Esophagus squamous epithelium (tissue), 4 donors: ENCODE measurements at regions not wholly inside any gene's neighbourhood (a gene's known extent, or its start where the extent isn't known, plus 50 kb on each side); places are given as distances from the start of the nearest gene placed in this dataset.

Experiments used
- POLR2A ChIP-seq, 4 donors: fragments of 450-650 bp; IDR thresholded peaks; one replicate each; pipeline ENCODE4 v1.6.1; 2017; ENCODE audit warnings: antibody characterized with exemption in 4 of 4, mild to moderate bottlenecking in 4 of 4, moderate library complexity in 3 of 4
- TF ChIP-seq, protein P1 (sequence below), 6 experiments: fragments of 450-650 bp in 4 of 6; fragments of 200-600 bp in 2 of 6; sonication (generic) in 2 of 6; IDR thresholded peaks; one replicate each; pipeline ENCODE4 v1.5.1; 2016 to 2019; ENCODE audit warnings: antibody characterized with exemption in 6 of 6, mild to moderate bottlenecking in 4 of 6, moderate library complexity in 4 of 6

- TF ChIP-seq, protein P1, sequence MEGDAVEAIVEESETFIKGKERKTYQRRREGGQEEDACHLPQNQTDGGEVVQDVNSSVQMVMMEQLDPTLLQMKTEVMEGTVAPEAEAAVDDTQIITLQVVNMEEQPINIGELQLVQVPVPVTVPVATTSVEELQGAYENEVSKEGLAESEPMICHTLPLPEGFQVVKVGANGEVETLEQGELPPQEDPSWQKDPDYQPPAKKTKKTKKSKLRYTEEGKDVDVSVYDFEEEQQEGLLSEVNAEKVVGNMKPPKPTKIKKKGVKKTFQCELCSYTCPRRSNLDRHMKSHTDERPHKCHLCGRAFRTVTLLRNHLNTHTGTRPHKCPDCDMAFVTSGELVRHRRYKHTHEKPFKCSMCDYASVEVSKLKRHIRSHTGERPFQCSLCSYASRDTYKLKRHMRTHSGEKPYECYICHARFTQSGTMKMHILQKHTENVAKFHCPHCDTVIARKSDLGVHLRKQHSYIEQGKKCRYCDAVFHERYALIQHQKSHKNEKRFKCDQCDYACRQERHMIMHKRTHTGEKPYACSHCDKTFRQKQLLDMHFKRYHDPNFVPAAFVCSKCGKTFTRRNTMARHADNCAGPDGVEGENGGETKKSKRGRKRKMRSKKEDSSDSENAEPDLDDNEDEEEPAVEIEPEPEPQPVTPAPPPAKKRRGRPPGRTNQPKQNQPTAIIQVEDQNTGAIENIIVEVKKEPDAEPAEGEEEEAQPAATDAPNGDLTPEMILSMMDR (IDR thresholded peaks at IDR 0.05): no peak
- TF ChIP-seq POLR2A (IDR thresholded peaks at IDR 0.05): no peak
Measured at GRCh38 chr10:29807163-29807806, 172.5 kb upstream of the SVIL start.
